ENCODE measurements at regions not wholly inside any gene's neighbourhood (a gene's known extent, or its start where the extent isn't known, plus 50 kb on each side); places are given as distances from the start of the nearest gene placed in this dataset.

- TF ChIP-seq CTCF (IDR thresholded peaks at IDR 0.05) (no peak), POLR2A (IDR thresholded peaks at IDR 0.05) (no peak)
Observed at GRCh38 chr1:67987046-67987799, 63.2 kb downstream of the DIRAS3 start.

Data from heart left ventricle (tissue), 13 donors.